HepG2 (cell line): ENCODE measurements at regions not wholly inside any gene's neighbourhood (a gene's known extent, or its start where the extent isn't known, plus 50 kb on each side); places are given as distances from the start of the nearest gene placed in this dataset.

Experiments used
- AGO2 ChIP-seq: fragments of 200-400 bp; formaldehyde crosslinking; optimal IDR thresholded peaks from 2 replicates; pipeline ENCODE3; 2017; ENCODE audit warnings: mild to moderate bottlenecking, low read depth, low read length, moderate library complexity
- AHR ChIP-seq: IDR thresholded peaks from 2 replicates; pipeline ENCODE4 v1.6.1; 2018; ENCODE audit warnings: missing genetic modification reagents, missing compliant biosample characterization
- ARNTL ChIP-seq: sonication (generic); formaldehyde crosslinking; IDR thresholded peaks from 2 replicates; pipeline ENCODE4 v1.4.0; 2020; ENCODE audit warnings: mild to moderate bottlenecking, missing genetic modification reagents
- POLR2A ChIP-seq, 2 experiments: IDR thresholded peaks; 2 replicates each; pipeline ENCODE4 v1.6.1; 2011; ENCODE audit warnings: low read depth in 2 of 2, low read length in 2 of 2, mild to moderate bottlenecking in 1 of 2, moderate library complexity in 1 of 2; ENCODE audit not compliant: insufficient read depth in 1 of 2
- TF ChIP-seq, protein P1 (sequence below): sonication (generic); formaldehyde crosslinking; IDR thresholded peaks from 2 replicates; pipeline ENCODE4 v1.5.1; 2020; ENCODE audit warnings: mild to moderate bottlenecking, missing genetic modification reagents, borderline replicate concordance

DNA sequence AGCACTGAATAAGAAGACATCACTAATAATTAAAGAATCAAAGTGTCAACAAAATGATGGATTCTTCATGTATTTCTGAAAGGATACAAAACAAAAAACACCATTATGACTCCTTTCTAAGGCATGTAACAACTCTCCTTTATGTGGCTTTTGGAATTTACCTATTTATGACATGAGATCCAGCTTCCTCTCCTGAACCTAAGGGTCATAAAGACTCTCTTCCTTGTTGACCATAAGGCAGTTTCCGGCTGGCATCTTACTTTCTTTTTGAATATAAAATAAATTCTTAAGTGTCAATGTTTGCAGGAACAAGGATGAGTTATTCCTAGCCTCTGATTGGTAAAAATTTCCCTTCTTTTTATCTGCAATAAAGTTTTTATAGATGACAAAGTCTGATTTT lies 111.1 kb upstream of the GRPR start:
- no peak for TF ChIP-seq AHR (CRISPR knock-in tag)
- no peak for TF ChIP-seq POLR2A (IDR thresholded peaks at IDR 0.05; ENCODE audit: insufficient read depth in 1 of 2, low read depth in 2 of 2, low read length in 2 of 2)
- TF ChIP-seq, protein P1, sequence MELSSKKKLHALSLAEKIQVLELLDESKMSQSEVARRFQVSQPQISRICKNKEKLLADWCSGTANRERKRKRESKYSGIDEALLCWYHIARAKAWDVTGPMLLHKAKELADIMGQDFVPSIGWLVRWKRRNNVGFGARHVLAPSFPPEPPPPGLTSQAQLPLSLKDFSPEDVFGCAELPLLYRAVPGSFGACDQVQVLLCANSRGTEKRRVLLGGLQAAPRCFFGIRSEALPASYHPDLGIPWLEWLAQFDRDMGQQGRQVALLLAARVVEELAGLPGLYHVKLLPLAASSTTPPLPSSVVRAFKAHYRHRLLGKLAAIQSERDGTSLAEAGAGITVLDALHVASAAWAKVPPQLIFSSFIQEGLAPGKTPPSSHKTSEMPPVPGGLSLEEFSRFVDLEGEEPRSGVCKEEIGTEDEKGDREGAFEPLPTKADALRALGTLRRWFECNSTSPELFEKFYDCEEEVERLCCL (CRISPR knock-in tag), result no peak
- TF ChIP-seq AGO2, result no peak
- no peak for TF ChIP-seq ARNTL (CRISPR knock-in tag)
